NCI-H146 (cell line): ENCODE measurements at regions not wholly inside any gene's neighbourhood (a gene's known extent, or its start where the extent isn't known, plus 50 kb on each side); places are given as distances from the start of the nearest gene placed in this dataset.

ENCODE experiments used
- DNase-seq: peaks from one replicate; lab custom pipeline; 2025; lab: John Stamatoyannopoulos, UW

- DNase-seq: no peak
Measured at GRCh38 chr4:80145739-80146138, 51.6 kb upstream of the PRDM8 start.

GRCh38 chr4:80144676-80145470 is 52.4 kb upstream of the PRDM8 start:
- peak; percentile 26 for DNase-seq

GRCh38 chr4:80143307-80143679 is 54.0 kb upstream of the PRDM8 start:
- no peak for DNase-seq

GRCh38 chr4:80142394-80143306 is 54.7 kb upstream of the PRDM8 start:
- DNase-seq: no peak

- DNase-seq: no peak
Measured at GRCh38 chr4:80141543-80141942, 55.8 kb upstream of the PRDM8 start.

GRCh38 chr4:80140194-80140593 is 57.1 kb upstream of the PRDM8 start:
- no peak for DNase-seq

GRCh38 chr4:80139671-80140070 is 57.6 kb upstream of the PRDM8 start:
- no peak for DNase-seq

- DNase-seq: no peak
Measured at GRCh38 chr4:80138551-80139538, 58.5 kb upstream of the PRDM8 start.

GRCh38 chr4:80137631-80138030 is 59.7 kb upstream of the PRDM8 start:
- DNase-seq: no peak

GRCh38 chr4:80136270-80136669 is 61.0 kb upstream of the PRDM8 start:
- no peak for DNase-seq

GRCh38 chr4:80135702-80136058 is 61.6 kb upstream of the PRDM8 start:
- no peak for DNase-seq

GRCh38 chr4:80134936-80135701 is 62.1 kb upstream of the ANTXR2 start:
- DNase-seq: no peak

GRCh38 chr4:80133240-80133783 is 60.3 kb upstream of the ANTXR2 start:
- no peak for DNase-seq

GRCh38 chr4:80129785-80130184 is 56.8 kb upstream of the ANTXR2 start:
- DNase-seq: no peak

GRCh38 chr4:80128941-80129340 is 55.9 kb upstream of the ANTXR2 start:
- no peak for DNase-seq

- DNase-seq: no peak
Measured at GRCh38 chr4:80127870-80128419, 54.9 kb upstream of the ANTXR2 start.

- no peak for DNase-seq
Measured at GRCh38 chr4:80126435-80126834, 53.4 kb upstream of the ANTXR2 start.

GRCh38 chr4:80125252-80126177 is 52.5 kb upstream of the ANTXR2 start:
- no peak for DNase-seq
